ENCODE measurements at regions not wholly inside any gene's neighbourhood (a gene's known extent, or its start where the extent isn't known, plus 50 kb on each side); places are given as distances from the start of the nearest gene placed in this dataset.

DNA sequence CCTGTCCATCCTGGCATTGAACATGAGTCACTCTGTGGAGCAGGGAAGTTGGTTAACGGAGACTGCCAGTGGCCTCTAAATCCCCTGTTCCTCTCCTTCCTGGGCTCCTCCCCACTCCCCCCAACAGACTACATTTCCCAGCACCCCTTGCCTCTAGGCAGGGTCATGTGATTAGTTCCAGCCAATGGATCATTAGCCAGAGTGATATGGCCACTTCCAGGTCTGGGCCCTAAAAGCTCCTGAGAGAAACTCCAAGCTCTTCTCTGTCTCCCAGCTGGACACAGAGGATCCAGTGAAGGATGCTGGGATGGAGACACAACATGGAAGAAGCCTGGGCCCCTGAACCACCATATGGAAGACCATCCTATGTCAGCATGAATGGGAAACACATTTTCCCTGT lies 54.4 kb upstream of the RFLNA start:
- TF ChIP-seq, protein P1, sequence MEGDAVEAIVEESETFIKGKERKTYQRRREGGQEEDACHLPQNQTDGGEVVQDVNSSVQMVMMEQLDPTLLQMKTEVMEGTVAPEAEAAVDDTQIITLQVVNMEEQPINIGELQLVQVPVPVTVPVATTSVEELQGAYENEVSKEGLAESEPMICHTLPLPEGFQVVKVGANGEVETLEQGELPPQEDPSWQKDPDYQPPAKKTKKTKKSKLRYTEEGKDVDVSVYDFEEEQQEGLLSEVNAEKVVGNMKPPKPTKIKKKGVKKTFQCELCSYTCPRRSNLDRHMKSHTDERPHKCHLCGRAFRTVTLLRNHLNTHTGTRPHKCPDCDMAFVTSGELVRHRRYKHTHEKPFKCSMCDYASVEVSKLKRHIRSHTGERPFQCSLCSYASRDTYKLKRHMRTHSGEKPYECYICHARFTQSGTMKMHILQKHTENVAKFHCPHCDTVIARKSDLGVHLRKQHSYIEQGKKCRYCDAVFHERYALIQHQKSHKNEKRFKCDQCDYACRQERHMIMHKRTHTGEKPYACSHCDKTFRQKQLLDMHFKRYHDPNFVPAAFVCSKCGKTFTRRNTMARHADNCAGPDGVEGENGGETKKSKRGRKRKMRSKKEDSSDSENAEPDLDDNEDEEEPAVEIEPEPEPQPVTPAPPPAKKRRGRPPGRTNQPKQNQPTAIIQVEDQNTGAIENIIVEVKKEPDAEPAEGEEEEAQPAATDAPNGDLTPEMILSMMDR (IDR thresholded peaks at IDR 0.05; ENCODE audit: low read length): no peak
- no peak for TF ChIP-seq EZH2 (IDR thresholded peaks at IDR 0.05; ENCODE audit: borderline replicate concordance, low read length)
